GM23338 (cell line): ENCODE measurements at regions not wholly inside any gene's neighbourhood (a gene's known extent, or its start where the extent isn't known, plus 50 kb on each side); places are given as distances from the start of the nearest gene placed in this dataset.

Experiments
- ATAC-seq: fragments of 200-7000 bp; cut with Tn5 transposase; 3 replicates; pipeline ENCODE4 v1.9.1; 2020
- DNase-seq: peaks from one replicate; pipeline ENCODE4 v3.0.0-alpha.2; 2015; ENCODE audit warnings: low spot score
- H2AFZ ChIP-seq: fragments of 200-600 bp; sonication (generic); 2 replicates; pipeline ENCODE4 v1.8.0; 2016; ENCODE audit warnings: antibody characterized with exemption, mild to moderate bottlenecking, moderate library complexity
- H3F3A ChIP-seq: fragments of 200-600 bp; sonication (generic); replicated peaks from 2 replicates; pipeline ENCODE4 v1.8.0; 2017; ENCODE audit warnings: antibody characterized with exemption, mixed run types, low read depth
- H3K27ac ChIP-seq: fragments of 200-600 bp; sonication (generic); 2 replicates; pipeline ENCODE4 v1.6.1; 2016; ENCODE audit warnings: low read depth
- H3K27me3 ChIP-seq: fragments of 200-600 bp; sonication (generic); 2 replicates; pipeline ENCODE4 v1.8.0; 2016; ENCODE audit warnings: mild to moderate bottlenecking, mixed run types, moderate library complexity; ENCODE audit not compliant: insufficient read depth
- H3K36me3 ChIP-seq: fragments of 200-600 bp; sonication (generic); 2 replicates; pipeline ENCODE4 v1.8.0; 2016; ENCODE audit warnings: mild to moderate bottlenecking; ENCODE audit not compliant: insufficient read depth
- H3K4me1 ChIP-seq: fragments of 200-600 bp; sonication (generic); 2 replicates; pipeline ENCODE4 v1.8.0; 2016; ENCODE audit warnings: mild to moderate bottlenecking, moderate library complexity; ENCODE audit not compliant: insufficient read depth
- H3K4me2 ChIP-seq: fragments of 200-600 bp; sonication (generic); 2 replicates; pipeline ENCODE4 v1.7.1; 2017; ENCODE audit warnings: mixed run types
- H3K4me3 ChIP-seq: fragments of 200-600 bp; sonication (generic); 2 replicates; pipeline ENCODE4 v1.6.1; 2016; ENCODE audit warnings: mixed run types
- H3K79me2 ChIP-seq: fragments of 200-600 bp; sonication (generic); replicated peaks from 2 replicates; pipeline ENCODE4 v1.8.0; 2017; ENCODE audit warnings: mild to moderate bottlenecking; ENCODE audit not compliant: insufficient read depth
- H3K9me2 ChIP-seq: fragments of 200-600 bp; sonication (generic); 2 replicates; pipeline ENCODE4 v1.8.0; 2017; ENCODE audit not compliant: insufficient read depth
- H4K20me1 ChIP-seq: fragments of 200-600 bp; sonication (generic); replicated peaks from 2 replicates; pipeline ENCODE4 v1.8.0; 2017; ENCODE audit warnings: mild to moderate bottlenecking; ENCODE audit not compliant: insufficient read depth
- H3K27ac Mint-ChIP-seq: 2 replicates; pipeline ENCODE4 v1.8.0; 2020; ENCODE audit warnings: inconsistent platforms, mild to moderate bottlenecking, moderate library complexity, mixed read lengths
- H3K27me3 Mint-ChIP-seq: 3 replicates; pipeline ENCODE4 v1.8.0; 2022; ENCODE audit warnings: low read depth, mild to moderate bottlenecking, moderate library complexity, mixed read lengths, inconsistent platforms; ENCODE audit not compliant: insufficient read depth, poor library complexity
- H3K36me3 Mint-ChIP-seq: 3 replicates; pipeline ENCODE4 v1.8.0; 2021; ENCODE audit warnings: low read depth, mild to moderate bottlenecking, inconsistent platforms, moderate library complexity, mixed read lengths
- H3K4me1 Mint-ChIP-seq: 3 replicates; pipeline ENCODE4 v1.8.0; 2020; ENCODE audit warnings: mild to moderate bottlenecking, inconsistent platforms, mixed read lengths
- H3K4me3 Mint-ChIP-seq: 3 replicates; pipeline ENCODE4 v1.8.0; 2021; ENCODE audit warnings: moderate library complexity, mild to moderate bottlenecking, inconsistent platforms, mixed read lengths
- H3K9me3 Mint-ChIP-seq: 3 replicates; pipeline ENCODE4 v1.8.0; 2020; ENCODE audit warnings: moderate library complexity, mild to moderate bottlenecking, inconsistent platforms, mixed read lengths
- EZH2 ChIP-seq: fragments of 200-600 bp; sonication (generic); IDR thresholded peaks from one replicate; pipeline ENCODE4 v1.8.0; 2017; ENCODE audit warnings: antibody characterized with exemption, mild to moderate bottlenecking, low read depth; ENCODE audit not compliant: unreplicated experiment
- EZH2phosphoT487 ChIP-seq: fragments of 200-600 bp; sonication (generic); IDR thresholded peaks from one replicate; pipeline ENCODE4 v1.8.1; 2018; ENCODE audit warnings: antibody characterized with exemption; ENCODE audit not compliant: unreplicated experiment
- STAT1 ChIP-seq: IDR thresholded peaks from one replicate; pipeline ENCODE4 v1.6.1; 2016; ENCODE audit warnings: antibody characterized with exemption; ENCODE audit not compliant: unreplicated experiment
- TF ChIP-seq, protein P1 (sequence below): fragments of 250-450 bp; sonication (Bioruptor Pico); IDR thresholded peaks from 2 replicates; pipeline ENCODE4 v1.5.0; 2020; ENCODE audit warnings: mild to moderate bottlenecking, moderate library complexity
- TF ChIP-seq, protein P2 (sequence below): IDR thresholded peaks from 2 replicates; pipeline ENCODE4 v1.6.1; 2016; ENCODE audit warnings: antibody characterized with exemption

- Histone ChIP-seq H3F3A (no peaks in the 10 kb centered on the region), H3K79me2 (no peaks in the 10 kb centered on the region), H3K27ac (no peak overlapping the region), H3K4me3 (no peak overlapping the region), H3K4me2 (no peak overlapping the region), H3K36me3 (no peaks in the 10 kb centered on the region), H3K9me2 (no peaks in the 10 kb centered on the region), H3K27me3 (no peaks in the 10 kb centered on the region), H4K20me1 (no peaks in the 10 kb centered on the region; the same call in 1 of the 2 replicates), H3K4me1 (no peaks in the 10 kb centered on the region; the same call in 1 of the 2 replicates), H2AFZ (no peak overlapping the region)
- TF ChIP-seq, protein P1, sequence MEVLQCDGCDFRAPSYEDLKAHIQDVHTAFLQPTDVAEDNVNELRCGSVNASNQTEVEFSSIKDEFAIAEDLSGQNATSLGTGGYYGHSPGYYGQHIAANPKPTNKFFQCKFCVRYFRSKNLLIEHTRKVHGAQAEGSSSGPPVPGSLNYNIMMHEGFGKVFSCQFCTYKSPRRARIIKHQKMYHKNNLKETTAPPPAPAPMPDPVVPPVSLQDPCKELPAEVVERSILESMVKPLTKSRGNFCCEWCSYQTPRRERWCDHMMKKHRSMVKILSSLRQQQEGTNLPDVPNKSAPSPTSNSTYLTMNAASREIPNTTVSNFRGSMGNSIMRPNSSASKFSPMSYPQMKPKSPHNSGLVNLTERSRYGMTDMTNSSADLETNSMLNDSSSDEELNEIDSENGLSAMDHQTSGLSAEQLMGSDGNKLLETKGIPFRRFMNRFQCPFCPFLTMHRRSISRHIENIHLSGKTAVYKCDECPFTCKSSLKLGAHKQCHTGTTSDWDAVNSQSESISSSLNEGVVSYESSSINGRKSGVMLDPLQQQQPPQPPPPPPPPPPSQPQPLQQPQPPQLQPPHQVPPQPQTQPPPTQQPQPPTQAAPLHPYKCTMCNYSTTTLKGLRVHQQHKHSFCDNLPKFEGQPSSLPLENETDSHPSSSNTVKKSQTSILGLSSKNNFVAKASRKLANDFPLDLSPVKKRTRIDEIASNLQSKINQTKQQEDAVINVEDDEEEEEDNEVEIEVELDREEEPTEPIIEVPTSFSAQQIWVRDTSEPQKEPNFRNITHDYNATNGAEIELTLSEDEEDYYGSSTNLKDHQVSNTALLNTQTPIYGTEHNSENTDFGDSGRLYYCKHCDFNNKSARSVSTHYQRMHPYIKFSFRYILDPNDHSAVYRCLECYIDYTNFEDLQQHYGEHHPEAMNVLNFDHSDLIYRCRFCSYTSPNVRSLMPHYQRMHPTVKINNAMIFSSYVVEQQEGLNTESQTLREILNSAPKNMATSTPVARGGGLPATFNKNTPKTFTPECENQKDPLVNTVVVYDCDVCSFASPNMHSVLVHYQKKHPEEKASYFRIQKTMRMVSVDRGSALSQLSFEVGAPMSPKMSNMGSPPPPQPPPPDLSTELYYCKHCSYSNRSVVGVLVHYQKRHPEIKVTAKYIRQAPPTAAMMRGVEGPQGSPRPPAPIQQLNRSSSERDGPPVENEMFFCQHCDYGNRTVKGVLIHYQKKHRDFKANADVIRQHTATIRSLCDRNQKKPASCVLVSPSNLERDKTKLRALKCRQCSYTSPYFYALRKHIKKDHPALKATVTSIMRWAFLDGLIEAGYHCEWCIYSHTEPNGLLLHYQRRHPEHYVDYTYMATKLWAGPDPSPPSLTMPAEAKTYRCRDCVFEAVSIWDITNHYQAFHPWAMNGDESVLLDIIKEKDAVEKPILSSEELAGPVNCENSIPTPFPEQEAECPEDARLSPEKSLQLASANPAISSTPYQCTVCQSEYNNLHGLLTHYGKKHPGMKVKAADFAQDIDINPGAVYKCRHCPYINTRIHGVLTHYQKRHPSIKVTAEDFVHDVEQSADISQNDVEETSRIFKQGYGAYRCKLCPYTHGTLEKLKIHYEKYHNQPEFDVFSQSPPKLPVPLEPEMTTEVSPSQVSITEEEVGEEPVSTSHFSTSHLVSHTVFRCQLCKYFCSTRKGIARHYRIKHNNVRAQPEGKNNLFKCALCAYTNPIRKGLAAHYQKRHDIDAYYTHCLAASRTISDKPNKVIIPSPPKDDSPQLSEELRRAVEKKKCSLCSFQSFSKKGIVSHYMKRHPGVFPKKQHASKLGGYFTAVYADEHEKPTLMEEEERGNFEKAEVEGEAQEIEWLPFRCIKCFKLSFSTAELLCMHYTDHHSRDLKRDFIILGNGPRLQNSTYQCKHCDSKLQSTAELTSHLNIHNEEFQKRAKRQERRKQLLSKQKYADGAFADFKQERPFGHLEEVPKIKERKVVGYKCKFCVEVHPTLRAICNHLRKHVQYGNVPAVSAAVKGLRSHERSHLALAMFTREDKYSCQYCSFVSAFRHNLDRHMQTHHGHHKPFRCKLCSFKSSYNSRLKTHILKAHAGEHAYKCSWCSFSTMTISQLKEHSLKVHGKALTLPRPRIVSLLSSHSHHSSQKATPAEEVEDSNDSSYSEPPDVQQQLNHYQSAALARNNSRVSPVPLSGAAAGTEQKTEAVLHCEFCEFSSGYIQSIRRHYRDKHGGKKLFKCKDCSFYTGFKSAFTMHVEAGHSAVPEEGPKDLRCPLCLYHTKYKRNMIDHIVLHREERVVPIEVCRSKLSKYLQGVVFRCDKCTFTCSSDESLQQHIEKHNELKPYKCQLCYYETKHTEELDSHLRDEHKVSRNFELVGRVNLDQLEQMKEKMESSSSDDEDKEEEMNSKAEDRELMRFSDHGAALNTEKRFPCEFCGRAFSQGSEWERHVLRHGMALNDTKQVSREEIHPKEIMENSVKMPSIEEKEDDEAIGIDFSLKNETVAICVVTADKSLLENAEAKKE (CRISPR knock-in tag), result no peak
- no peak overlapping the region for H3K4me3 Mint-ChIP-seq
- H3K9me3 Mint-ChIP-seq, result peaks cover 3% of the 10 kb centered on the region; the same call in 1 of the 3 replicates
- peaks cover 2% of the 10 kb centered on the region; the same call in 1 of the 3 replicates for H3K36me3 Mint-ChIP-seq
- H3K4me1 Mint-ChIP-seq, result peaks cover 8% of the 10 kb centered on the region; the same call in 2 of the 3 replicates
- H3K27me3 Mint-ChIP-seq, result peaks cover 3% of the 10 kb centered on the region
- DNase-seq, result no peak
- H3K27ac Mint-ChIP-seq, result no peak overlapping the region
- no peak for ATAC-seq
Measured at GRCh38 chr22:27564806-27565205, 236.8 kb downstream of the MN1 start.

- H3K27ac Mint-ChIP-seq, result no peak overlapping the region
- TF ChIP-seq, protein P2, sequence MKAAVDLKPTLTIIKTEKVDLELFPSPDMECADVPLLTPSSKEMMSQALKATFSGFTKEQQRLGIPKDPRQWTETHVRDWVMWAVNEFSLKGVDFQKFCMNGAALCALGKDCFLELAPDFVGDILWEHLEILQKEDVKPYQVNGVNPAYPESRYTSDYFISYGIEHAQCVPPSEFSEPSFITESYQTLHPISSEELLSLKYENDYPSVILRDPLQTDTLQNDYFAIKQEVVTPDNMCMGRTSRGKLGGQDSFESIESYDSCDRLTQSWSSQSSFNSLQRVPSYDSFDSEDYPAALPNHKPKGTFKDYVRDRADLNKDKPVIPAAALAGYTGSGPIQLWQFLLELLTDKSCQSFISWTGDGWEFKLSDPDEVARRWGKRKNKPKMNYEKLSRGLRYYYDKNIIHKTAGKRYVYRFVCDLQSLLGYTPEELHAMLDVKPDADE, result no peak
- no peak for TF ChIP-seq EZH2
- TF ChIP-seq, protein P1 (CRISPR knock-in tag), result no peak
- TF ChIP-seq STAT1, result no peak
- TF ChIP-seq EZH2phosphoT487, result no peak
Measured at GRCh38 chr22:27566602-27567001, 235.0 kb downstream of the MN1 start.

More at GRCh38 chr22:27566602-27567001, 235.0 kb downstream of the MN1 start:
- no peaks in the 10 kb centered on the region for H3F3A ChIP-seq
- peaks cover 2% of the 10 kb centered on the region; the same call in 1 of the 3 replicates for H3K36me3 Mint-ChIP-seq
- H3K4me1 ChIP-seq, result peaks cover 3% of the 10 kb centered on the region; the same call in 1 of the 2 replicates
- ATAC-seq (no peak), DNase-seq (no peak)
- H4K20me1 ChIP-seq, result no peaks in the 10 kb centered on the region; the same call in 1 of the 2 replicates
- H3K27ac ChIP-seq, result no peak overlapping the region
- H3K27me3 ChIP-seq, result no peaks in the 10 kb centered on the region
- no peaks in the 10 kb centered on the region for H3K79me2 ChIP-seq
- no peaks in the 10 kb centered on the region for H3K36me3 ChIP-seq
- no peaks in the 10 kb centered on the region for H3K9me2 ChIP-seq
- peaks cover 3% of the 10 kb centered on the region; the same call in 1 of the 3 replicates for H3K9me3 Mint-ChIP-seq
- H3K4me2 ChIP-seq, result no peak overlapping the region
- no peak overlapping the region for H3K4me3 Mint-ChIP-seq
- peaks cover 2% of the 10 kb centered on the region for H3K27me3 Mint-ChIP-seq
- peaks cover 5% of the 10 kb centered on the region for H3K4me1 Mint-ChIP-seq
- no peak overlapping the region for H3K4me3 ChIP-seq
- H2AFZ ChIP-seq, result no peak overlapping the region
